Neural cell (in vitro differentiated cells): ENCODE measurements at regions not wholly inside any gene's neighbourhood (a gene's known extent, or its start where the extent isn't known, plus 50 kb on each side); places are given as distances from the start of the nearest gene placed in this dataset.

ENCODE experiments used
- H2AFZ ChIP-seq: fragments of 200-600, 300-800 bp; sonication (generic), shearing (Covaris generic); 2 replicates; pipeline ENCODE4 v1.6.0; 2014; ENCODE audit warnings: low read depth, mild to moderate bottlenecking, antibody characterized with exemption, low read length, moderate library complexity
- H3F3A ChIP-seq: fragments of 200-600 bp; shearing (Covaris generic); 2 replicates; pipeline ENCODE4 v1.6.1; 2016; ENCODE audit warnings: mild to moderate bottlenecking, moderate library complexity, mixed read lengths, antibody characterized with exemption, low read length; ENCODE audit not compliant: insufficient read depth, poor library complexity, severe bottlenecking
- H3K27ac ChIP-seq: fragments of 200-600, 300-800 bp; sonication (generic), shearing (Covaris generic); 2 replicates; pipeline ENCODE4 v1.5.1; 2014; ENCODE audit warnings: mild to moderate bottlenecking, low read length, moderate library complexity
- H3K27me3 ChIP-seq: fragments of 300-800, 200-600 bp; sonication (generic), shearing (Covaris generic); 2 replicates; pipeline ENCODE4 v1.6.0; 2014; ENCODE audit warnings: mild to moderate bottlenecking, low read depth, low read length, moderate library complexity; ENCODE audit not compliant: insufficient read depth
- H3K36me3 ChIP-seq: fragments of 300-800, 200-600 bp; sonication (generic), shearing (Covaris generic); 2 replicates; pipeline ENCODE4 v1.5.1; 2014; ENCODE audit warnings: mild to moderate bottlenecking, antibody characterized with exemption, low read length, moderate library complexity; ENCODE audit not compliant: insufficient read depth
- H3K4me2 ChIP-seq: fragments of 300-800, 200-600 bp; sonication (generic), shearing (Covaris generic); 2 replicates; pipeline ENCODE4 v1.6.0; 2014; ENCODE audit warnings: mild to moderate bottlenecking, low read length
- H3K4me3 ChIP-seq: fragments of 300-800, 200-600 bp; sonication (generic), shearing (Covaris generic); 2 replicates; pipeline ENCODE4 v1.5.1; 2014; ENCODE audit warnings: mild to moderate bottlenecking, low read length, moderate library complexity
- H3K79me2 ChIP-seq: fragments of 200-600 bp; shearing (Covaris generic); replicated peaks from 2 replicates; pipeline ENCODE4 v1.6.0; 2014; ENCODE audit warnings: mild to moderate bottlenecking, low read length, moderate library complexity; ENCODE audit not compliant: insufficient read depth
- H3K9ac ChIP-seq: fragments of 300-800, 200-600 bp; sonication (generic), shearing (Covaris generic); 2 replicates; pipeline ENCODE4 v1.6.1; 2016; ENCODE audit warnings: mild to moderate bottlenecking, low read length, mixed read lengths
- H3K9me2 ChIP-seq: fragments of 200-600 bp; shearing (Covaris generic); 2 replicates; pipeline ENCODE4 v1.6.1; 2016; ENCODE audit warnings: mild to moderate bottlenecking, low read length, mixed read lengths; ENCODE audit not compliant: insufficient read depth
- H3K9me3 ChIP-seq: fragments of 200-600, 300-800 bp; sonication (generic), shearing (Covaris generic); 2 replicates; pipeline ENCODE4 v1.6.1; 2016; ENCODE audit warnings: mild to moderate bottlenecking, mixed run types, low read length, moderate library complexity, mixed read lengths
- H4K20me1 ChIP-seq: fragments of 200-600 bp; shearing (Covaris generic); 2 replicates; pipeline ENCODE4 v1.6.1; 2016; ENCODE audit warnings: mild to moderate bottlenecking, mixed run types; ENCODE audit not compliant: insufficient read depth
- EP300 ChIP-seq: fragments of 450-650 bp; conservative IDR thresholded peaks from 2 replicates; pipeline ENCODE4 v1.6.1; 2014; ENCODE audit warnings: antibody characterized with exemption, mild to moderate bottlenecking, moderate library complexity; ENCODE audit not compliant: poor library complexity, severe bottlenecking
- EZH2 ChIP-seq: fragments of 200-600, 300-800 bp; shearing (Covaris generic), sonication (generic); IDR thresholded peaks from 2 replicates; pipeline ENCODE4 v1.6.1; 2014; ENCODE audit warnings: antibody characterized with exemption, low read length, borderline replicate concordance, mild to moderate bottlenecking; ENCODE audit not compliant: insufficient read depth, poor library complexity, severe bottlenecking
- MXI1 ChIP-seq: fragments of 450-650 bp; conservative IDR thresholded peaks from 2 replicates; pipeline ENCODE4 v1.6.1; 2014; ENCODE audit warnings: antibody characterized with exemption, mild to moderate bottlenecking; ENCODE audit not compliant: poor library complexity, severe bottlenecking
- POLR2AphosphoS5 ChIP-seq: IDR thresholded peaks from 2 replicates; pipeline ENCODE4 v1.6.1; 2012
- RAD21 ChIP-seq: fragments of 450-650 bp; conservative IDR thresholded peaks from 2 replicates; pipeline ENCODE4 v1.6.1; 2014; ENCODE audit warnings: antibody characterized with exemption, mild to moderate bottlenecking, moderate library complexity
- SMC3 ChIP-seq: fragments of 450-650 bp; conservative IDR thresholded peaks from 2 replicates; pipeline ENCODE4 v1.6.1; 2014; ENCODE audit warnings: antibody characterized with exemption, mild to moderate bottlenecking, moderate library complexity; ENCODE audit not compliant: poor library complexity
- TAF1 ChIP-seq: IDR thresholded peaks from 2 replicates; pipeline ENCODE4 v1.6.1; 2012; ENCODE audit warnings: low read depth
- TF ChIP-seq, protein P1 (sequence below): fragments of 450-650 bp; IDR thresholded peaks from 2 replicates; pipeline ENCODE4 v1.5.1; 2014; ENCODE audit warnings: antibody characterized with exemption, mild to moderate bottlenecking, moderate library complexity; ENCODE audit not compliant: poor library complexity, severe bottlenecking
- TF ChIP-seq, protein P2 (sequence below): IDR thresholded peaks from 2 replicates; pipeline ENCODE4 v1.6.1; 2012; ENCODE audit warnings: borderline replicate concordance

DNA sequence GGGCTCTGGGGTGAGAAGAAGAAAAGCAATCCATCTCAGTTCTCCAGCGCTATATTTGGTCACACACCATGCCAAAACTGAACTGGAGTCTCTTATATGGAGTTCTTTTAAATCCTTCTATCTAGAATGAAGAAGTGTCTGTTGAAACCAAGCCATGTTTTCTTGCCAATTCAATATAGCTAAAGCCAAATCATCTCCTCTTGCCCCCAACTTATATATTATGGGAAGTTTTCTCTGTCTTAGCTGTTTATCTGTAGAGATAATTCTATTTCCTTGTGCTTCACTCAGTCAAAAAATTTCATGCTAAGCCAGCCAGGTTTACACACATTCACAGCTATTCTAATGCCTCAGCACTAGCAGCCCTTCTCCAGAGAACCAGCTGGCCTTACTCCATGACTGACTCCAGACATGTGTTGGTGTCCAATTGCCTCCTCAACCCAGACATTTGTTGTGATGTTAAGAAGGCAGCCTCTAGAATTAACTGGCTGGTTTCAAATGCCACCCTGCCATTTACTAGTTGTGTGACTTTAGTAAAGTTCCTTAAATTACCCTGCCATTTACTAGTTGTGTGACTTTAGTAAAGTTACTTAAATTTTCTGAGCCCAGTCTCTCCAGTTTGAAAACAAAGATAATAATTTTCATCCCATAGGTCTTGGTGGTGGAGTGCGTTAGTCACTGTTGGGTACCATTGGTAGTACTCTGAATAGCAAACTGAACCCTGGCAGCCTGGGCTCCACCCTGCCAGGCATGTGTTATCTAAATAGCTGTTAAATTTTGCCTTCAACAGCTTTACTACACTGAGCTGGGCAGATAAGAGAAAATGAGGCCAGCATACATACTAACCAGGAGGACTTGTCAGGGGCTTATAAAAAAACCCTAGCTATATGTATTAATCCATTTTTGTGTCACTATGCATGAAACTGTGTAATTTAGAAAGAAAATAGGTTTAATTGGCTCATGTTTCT, 525.1 kb downstream of the LMO7 start:
- no peaks in the 10 kb centered on the region for H3K79me2 ChIP-seq
- H3F3A ChIP-seq = no peaks in the 10 kb centered on the region
- TF ChIP-seq TAF1 = no peak
- H4K20me1 ChIP-seq = no peaks in the 10 kb centered on the region
- no peaks in the 10 kb centered on the region for H3K9me3 ChIP-seq
- H3K27ac ChIP-seq = no peak overlapping the region
- no peaks in the 10 kb centered on the region for H3K9me2 ChIP-seq
- H3K4me3 ChIP-seq = no peak overlapping the region
- no peak overlapping the region for H3K9ac ChIP-seq
- H3K36me3 ChIP-seq = no peaks in the 10 kb centered on the region
- H2AFZ ChIP-seq = no peak overlapping the region
- H3K27me3 ChIP-seq = no peaks in the 10 kb centered on the region
- no peak overlapping the region for H3K4me2 ChIP-seq

DNA sequence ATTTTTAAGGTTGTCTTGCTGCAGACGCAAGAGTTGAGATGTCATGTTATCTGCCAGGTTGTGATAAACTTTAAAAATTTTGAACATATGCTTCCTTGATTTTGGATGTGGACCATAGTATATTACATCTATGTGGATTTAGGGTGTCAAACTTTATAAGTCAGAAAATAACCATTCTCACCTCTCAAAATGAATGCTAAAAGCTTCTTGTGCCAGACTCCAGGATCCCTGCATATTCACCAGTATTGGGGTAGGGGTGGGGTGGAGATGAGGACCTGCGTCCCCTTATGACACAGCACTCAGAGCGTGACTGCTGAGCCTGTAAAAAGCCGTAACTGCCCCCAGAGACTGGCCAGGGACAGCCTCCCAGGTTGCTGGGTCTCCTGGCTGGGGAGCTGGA, 524.4 kb downstream of the LMO7 start:
- Histone ChIP-seq H3K36me3 (no peaks in the 10 kb centered on the region), H3K4me2 (no peak overlapping the region), H3F3A (no peaks in the 10 kb centered on the region), H4K20me1 (no peaks in the 10 kb centered on the region), H3K4me3 (no peak overlapping the region), H3K9me2 (no peaks in the 10 kb centered on the region), H3K27ac (no peak overlapping the region), H3K79me2 (no peaks in the 10 kb centered on the region), H3K27me3 (no peaks in the 10 kb centered on the region), H3K9me3 (no peaks in the 10 kb centered on the region), H2AFZ (no peak overlapping the region), H3K9ac (no peak overlapping the region)
- TF ChIP-seq, protein P1, sequence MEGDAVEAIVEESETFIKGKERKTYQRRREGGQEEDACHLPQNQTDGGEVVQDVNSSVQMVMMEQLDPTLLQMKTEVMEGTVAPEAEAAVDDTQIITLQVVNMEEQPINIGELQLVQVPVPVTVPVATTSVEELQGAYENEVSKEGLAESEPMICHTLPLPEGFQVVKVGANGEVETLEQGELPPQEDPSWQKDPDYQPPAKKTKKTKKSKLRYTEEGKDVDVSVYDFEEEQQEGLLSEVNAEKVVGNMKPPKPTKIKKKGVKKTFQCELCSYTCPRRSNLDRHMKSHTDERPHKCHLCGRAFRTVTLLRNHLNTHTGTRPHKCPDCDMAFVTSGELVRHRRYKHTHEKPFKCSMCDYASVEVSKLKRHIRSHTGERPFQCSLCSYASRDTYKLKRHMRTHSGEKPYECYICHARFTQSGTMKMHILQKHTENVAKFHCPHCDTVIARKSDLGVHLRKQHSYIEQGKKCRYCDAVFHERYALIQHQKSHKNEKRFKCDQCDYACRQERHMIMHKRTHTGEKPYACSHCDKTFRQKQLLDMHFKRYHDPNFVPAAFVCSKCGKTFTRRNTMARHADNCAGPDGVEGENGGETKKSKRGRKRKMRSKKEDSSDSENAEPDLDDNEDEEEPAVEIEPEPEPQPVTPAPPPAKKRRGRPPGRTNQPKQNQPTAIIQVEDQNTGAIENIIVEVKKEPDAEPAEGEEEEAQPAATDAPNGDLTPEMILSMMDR = no peak
- TF ChIP-seq TAF1 = no peak

DNA sequence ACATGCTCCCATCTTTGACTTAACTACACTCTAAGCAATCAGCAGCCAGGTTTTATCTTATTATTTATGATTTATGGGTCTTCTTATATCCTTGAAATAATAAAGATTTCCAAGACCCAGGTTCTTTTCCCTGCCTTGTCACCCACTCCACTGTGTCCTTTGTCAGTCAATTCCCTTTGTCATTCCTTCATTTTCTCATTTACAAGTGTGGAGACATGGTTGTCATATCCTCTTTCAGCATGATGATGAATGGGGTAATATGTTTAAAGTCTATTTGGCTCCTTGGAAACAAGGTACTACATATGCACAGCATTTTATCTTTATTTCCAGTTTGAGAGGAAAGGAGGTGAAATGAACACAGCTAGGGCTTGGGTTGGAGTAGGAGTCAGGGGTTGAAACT, 521.8 kb downstream of the LMO7 start:
- Histone ChIP-seq H3K9me2 (no peaks in the 10 kb centered on the region), H3K9me3 (no peaks in the 10 kb centered on the region), H3K27ac (no peak overlapping the region), H3K4me3 (no peak overlapping the region), H2AFZ (no peak overlapping the region), H3F3A (no peaks in the 10 kb centered on the region), H4K20me1 (no peaks in the 10 kb centered on the region), H3K79me2 (no peaks in the 10 kb centered on the region), H3K9ac (no peak overlapping the region), H3K4me2 (no peak overlapping the region), H3K36me3 (no peaks in the 10 kb centered on the region), H3K27me3 (no peaks in the 10 kb centered on the region)
- TF ChIP-seq EP300 = peak; percentile 87
- TF ChIP-seq RAD21 = no peak
- TF ChIP-seq, protein P1 = no peak
- TF ChIP-seq SMC3 = no peak
- TF ChIP-seq MXI1 = no peak
- TF ChIP-seq TAF1 = no peak
- TF ChIP-seq, protein P2, sequence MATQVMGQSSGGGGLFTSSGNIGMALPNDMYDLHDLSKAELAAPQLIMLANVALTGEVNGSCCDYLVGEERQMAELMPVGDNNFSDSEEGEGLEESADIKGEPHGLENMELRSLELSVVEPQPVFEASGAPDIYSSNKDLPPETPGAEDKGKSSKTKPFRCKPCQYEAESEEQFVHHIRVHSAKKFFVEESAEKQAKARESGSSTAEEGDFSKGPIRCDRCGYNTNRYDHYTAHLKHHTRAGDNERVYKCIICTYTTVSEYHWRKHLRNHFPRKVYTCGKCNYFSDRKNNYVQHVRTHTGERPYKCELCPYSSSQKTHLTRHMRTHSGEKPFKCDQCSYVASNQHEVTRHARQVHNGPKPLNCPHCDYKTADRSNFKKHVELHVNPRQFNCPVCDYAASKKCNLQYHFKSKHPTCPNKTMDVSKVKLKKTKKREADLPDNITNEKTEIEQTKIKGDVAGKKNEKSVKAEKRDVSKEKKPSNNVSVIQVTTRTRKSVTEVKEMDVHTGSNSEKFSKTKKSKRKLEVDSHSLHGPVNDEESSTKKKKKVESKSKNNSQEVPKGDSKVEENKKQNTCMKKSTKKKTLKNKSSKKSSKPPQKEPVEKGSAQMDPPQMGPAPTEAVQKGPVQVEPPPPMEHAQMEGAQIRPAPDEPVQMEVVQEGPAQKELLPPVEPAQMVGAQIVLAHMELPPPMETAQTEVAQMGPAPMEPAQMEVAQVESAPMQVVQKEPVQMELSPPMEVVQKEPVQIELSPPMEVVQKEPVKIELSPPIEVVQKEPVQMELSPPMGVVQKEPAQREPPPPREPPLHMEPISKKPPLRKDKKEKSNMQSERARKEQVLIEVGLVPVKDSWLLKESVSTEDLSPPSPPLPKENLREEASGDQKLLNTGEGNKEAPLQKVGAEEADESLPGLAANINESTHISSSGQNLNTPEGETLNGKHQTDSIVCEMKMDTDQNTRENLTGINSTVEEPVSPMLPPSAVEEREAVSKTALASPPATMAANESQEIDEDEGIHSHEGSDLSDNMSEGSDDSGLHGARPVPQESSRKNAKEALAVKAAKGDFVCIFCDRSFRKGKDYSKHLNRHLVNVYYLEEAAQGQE = no peak
- TF ChIP-seq EZH2 = no peak
- peak; percentile 71 for TF ChIP-seq POLR2AphosphoS5
